MCF 10A (cell line): ENCODE measurements at regions not wholly inside any gene's neighbourhood (a gene's known extent, or its start where the extent isn't known, plus 50 kb on each side); places are given as distances from the start of the nearest gene placed in this dataset.

Experiments used
- BruUV-seq: library from RNA; stranded (reverse); fragments of 400-500 nt; replicated peaks from 2 replicates; lab custom pipeline; 2021; lab: Mats Ljungman, UMichigan
- CTCF ChIA-PET: fragments of 300-600 bp; sonication (Branson Sonifier 250); formaldehyde crosslinking; extraction: SDS; loops from one replicate; lab custom pipeline; 2021; ENCODE audit warnings: antibody characterized with exemption, inconsistent platforms; lab: Yijun Ruan, JAX
- POLR2A ChIA-PET: fragments of 300-600, 350-650 bp; sonication (Branson Sonifier 250); formaldehyde crosslinking; extraction: SDS; loops from one replicate; lab custom pipeline; 2020; ENCODE audit warnings: antibody characterized with exemption, inconsistent platforms; lab: Yijun Ruan, JAX
- DNase-seq: peaks from one replicate; pipeline ENCODE4 v3.0.0-alpha.2; 2018; ENCODE audit not compliant: unreplicated experiment
- H3K27ac Mint-ChIP-seq: one replicate; pipeline ENCODE4 v1.8.0; 2022; ENCODE audit warnings: mild to moderate bottlenecking, low read depth, mixed read lengths; ENCODE audit not compliant: unreplicated experiment
- H3K27me3 Mint-ChIP-seq: one replicate; pipeline ENCODE4 v1.8.0; 2022; ENCODE audit warnings: mixed read lengths; ENCODE audit not compliant: insufficient read depth, unreplicated experiment
- H3K36me3 Mint-ChIP-seq: one replicate; pipeline ENCODE4 v1.8.0; 2022; ENCODE audit warnings: mild to moderate bottlenecking, moderate library complexity, mixed read lengths; ENCODE audit not compliant: insufficient read depth, unreplicated experiment
- H3K4me1 Mint-ChIP-seq: one replicate; pipeline ENCODE4 v1.8.0; 2022; ENCODE audit warnings: mixed read lengths; ENCODE audit not compliant: insufficient read depth, unreplicated experiment
- H3K4me3 Mint-ChIP-seq: one replicate; pipeline ENCODE4 v1.8.0; 2022; ENCODE audit warnings: mild to moderate bottlenecking, moderate library complexity, mixed read lengths; ENCODE audit not compliant: unreplicated experiment
- H3K9me3 Mint-ChIP-seq: one replicate; pipeline ENCODE4 v1.8.0; 2022; ENCODE audit warnings: mixed read lengths; ENCODE audit not compliant: unreplicated experiment
- CTCF ChIP-seq: fragments of 200-600 bp; IDR thresholded peaks from one replicate; pipeline ENCODE4 v1.8.0; 2022; ENCODE audit warnings: antibody characterized with exemption, mild to moderate bottlenecking; ENCODE audit not compliant: unreplicated experiment
- intact Hi-C: fragments of 100-400 bp; cut with micrococcal nuclease; formaldehyde crosslinking; loops from 2 replicates; pipeline ENCODE4 v1.14.1; 2022

DNA sequence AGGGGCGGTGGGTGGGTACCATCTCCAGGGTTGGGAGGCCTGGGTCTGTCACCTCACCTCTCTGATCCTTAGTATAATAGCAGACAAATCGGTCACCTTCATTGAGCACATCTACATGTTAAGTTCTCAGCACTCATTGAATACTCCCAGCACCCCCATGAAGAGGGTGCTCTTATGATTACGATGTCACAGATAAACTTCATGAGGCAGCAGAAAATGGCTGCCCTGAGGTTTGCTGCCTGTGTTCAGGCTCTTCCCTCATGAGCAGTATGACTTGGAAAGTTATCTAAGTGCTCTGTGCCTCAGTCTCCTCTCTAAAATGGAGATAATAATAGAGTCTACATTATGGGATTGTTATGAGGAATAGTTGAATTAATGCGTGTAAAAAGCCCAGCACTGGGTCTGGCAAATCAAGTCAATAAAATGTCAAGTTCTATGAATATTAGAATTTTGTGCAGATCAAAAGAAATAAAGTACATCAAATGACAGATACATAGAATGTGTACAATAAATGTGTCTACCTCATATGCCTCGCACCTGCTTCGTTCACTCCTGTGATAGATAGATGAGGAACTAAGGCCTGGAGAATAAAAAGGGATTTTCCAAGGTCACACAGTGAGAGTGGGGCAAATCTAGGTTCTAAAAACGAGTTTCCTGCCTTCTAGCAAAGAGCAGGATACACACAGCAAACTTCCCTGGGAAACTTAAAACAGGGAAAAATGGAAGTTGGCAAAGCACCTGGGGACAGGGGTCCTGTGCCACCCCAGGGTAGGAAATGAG lies 142.2 kb upstream of the MRPS22 start:
- TF ChIP-seq CTCF = no peak
- intact Hi-C loops = loop anchor here (5.0 kb wide), 1 partner anchor 89 kb away; no protein-coding TSS in a partner anchor
- BruUV-seq = no TSS peak
- POLR2A ChIA-PET = no interaction called here
- CTCF ChIA-PET = interaction anchor here (1.3 kb wide), 1 partner anchor 90 kb away, joined by 6 read pairs; no protein-coding TSS in a partner anchor
- Mint-ChIP-seq H3K27ac (no peak overlapping the region), H3K36me3 (no peaks in the 10 kb centered on the region), H3K9me3 (no peaks in the 10 kb centered on the region), H3K4me3 (no peak overlapping the region), H3K4me1 (peaks cover 6% of the 10 kb centered on the region), H3K27me3 (no peaks in the 10 kb centered on the region)
- no peak for DNase-seq

- H3K27me3 Mint-ChIP-seq = no peaks in the 10 kb centered on the region
- intact Hi-C loops = loop anchor here (5.0 kb wide), 1 partner anchor 90 kb away; no protein-coding TSS in a partner anchor
- ChIA-PET CTCF (interaction anchor here (1.3 kb wide), 1 partner anchor 90 kb away, joined by 6 read pairs; no protein-coding TSS in a partner anchor), POLR2A (interaction anchor here (1.1 kb wide), 1 partner anchor 33 kb away, joined by 3 read pairs; no protein-coding TSS in a partner anchor)
- peak; percentile 54 for DNase-seq
- no TSS peak for BruUV-seq
- peak; percentile 21 for TF ChIP-seq CTCF
- no peaks in the 10 kb centered on the region for H3K9me3 Mint-ChIP-seq
- no peak overlapping the region for H3K4me3 Mint-ChIP-seq
- no peak overlapping the region for H3K27ac Mint-ChIP-seq
- H3K36me3 Mint-ChIP-seq = no peaks in the 10 kb centered on the region
- peaks cover 6% of the 10 kb centered on the region for H3K4me1 Mint-ChIP-seq
Measured at GRCh38 chr3:139202226-139202958, 141.4 kb upstream of the MRPS22 start.

GRCh38 chr3:139202959-139203349 lies 140.9 kb upstream of the MRPS22 start:
- Mint-ChIP-seq H3K36me3 (no peaks in the 10 kb centered on the region), H3K4me1 (peaks cover 6% of the 10 kb centered on the region), H3K9me3 (no peaks in the 10 kb centered on the region), H3K4me3 (no peak overlapping the region), H3K27me3 (no peaks in the 10 kb centered on the region), H3K27ac (no peak overlapping the region)
- no peak for TF ChIP-seq CTCF
- DNase-seq = no peak
- no TSS peak for BruUV-seq
- ChIA-PET POLR2A (interaction anchor here (1.1 kb wide), 1 partner anchor 34 kb away, joined by 3 read pairs; no protein-coding TSS in a partner anchor), CTCF (interaction anchor here (0.9 to 1.3 kb wide), 2 partner anchors 91 to 126 kb away, joined by 3 to 6 read pairs; no protein-coding TSS in a partner anchor)
- intact Hi-C loops = loop anchor here (5.0 kb wide), 1 partner anchor 91 kb away; no protein-coding TSS in a partner anchor
